ENCODE measurements at regions not wholly inside any gene's neighbourhood (a gene's known extent, or its start where the extent isn't known, plus 50 kb on each side); places are given as distances from the start of the nearest gene placed in this dataset.

DNA sequence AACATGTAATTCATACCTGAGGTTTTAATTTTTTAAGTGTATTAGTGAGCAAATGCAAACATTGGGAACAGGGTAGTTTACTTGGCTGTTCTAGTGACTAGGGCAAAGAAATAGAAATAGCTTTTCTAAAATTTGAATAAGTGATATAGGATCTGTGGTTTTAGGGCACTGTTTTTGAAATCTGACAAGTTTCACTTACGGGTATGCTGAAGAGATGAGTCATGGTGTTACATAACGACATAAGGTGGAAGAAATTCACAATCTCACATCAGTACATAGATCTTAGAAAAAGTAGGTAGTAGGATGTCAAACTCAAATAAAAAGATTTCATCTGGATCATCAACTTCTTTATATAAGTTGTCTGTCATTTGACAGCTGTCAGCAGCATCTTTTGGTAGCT is 772.3 kb downstream of the MAT2B start:
- no peak for FAIRE-seq
- dilution Hi-C loops (cut with MboI; ENCODE audit: extremely low pct_ligation_motif_present, low sequenced_read_pairs) = no loop called here
- no peaks in the 10 kb centered on the region for H4K20me1 ChIP-seq (ENCODE audit: control insufficient read depth, extremely low read depth, insufficient read depth, low read length)
- H2AFZ ChIP-seq (ENCODE audit: control insufficient read depth, low read length) = no peak overlapping the region
- no peaks in the 10 kb centered on the region for H3K79me2 ChIP-seq (ENCODE audit: control insufficient read depth, insufficient read depth, low read length)
- no peak overlapping the region for H3K4me2 ChIP-seq (ENCODE audit: control insufficient read depth, extremely low read depth, insufficient read depth, low read depth, low read length)
- H3K9me1 ChIP-seq (ENCODE audit: control insufficient read depth, extremely low read depth, insufficient read depth, low read length) = no peaks in the 10 kb centered on the region
- no peaks in the 10 kb centered on the region for H3K9me3 ChIP-seq (ENCODE audit: control insufficient read depth, low read depth, low read length)
- no peak for DNase-seq (ENCODE audit: low read depth, low spot score)
- no peaks in the 10 kb centered on the region for H3K4me1 ChIP-seq (ENCODE audit: control insufficient read depth, extremely low read depth, insufficient read depth, low read length)
- TF ChIP-seq, protein P1, sequence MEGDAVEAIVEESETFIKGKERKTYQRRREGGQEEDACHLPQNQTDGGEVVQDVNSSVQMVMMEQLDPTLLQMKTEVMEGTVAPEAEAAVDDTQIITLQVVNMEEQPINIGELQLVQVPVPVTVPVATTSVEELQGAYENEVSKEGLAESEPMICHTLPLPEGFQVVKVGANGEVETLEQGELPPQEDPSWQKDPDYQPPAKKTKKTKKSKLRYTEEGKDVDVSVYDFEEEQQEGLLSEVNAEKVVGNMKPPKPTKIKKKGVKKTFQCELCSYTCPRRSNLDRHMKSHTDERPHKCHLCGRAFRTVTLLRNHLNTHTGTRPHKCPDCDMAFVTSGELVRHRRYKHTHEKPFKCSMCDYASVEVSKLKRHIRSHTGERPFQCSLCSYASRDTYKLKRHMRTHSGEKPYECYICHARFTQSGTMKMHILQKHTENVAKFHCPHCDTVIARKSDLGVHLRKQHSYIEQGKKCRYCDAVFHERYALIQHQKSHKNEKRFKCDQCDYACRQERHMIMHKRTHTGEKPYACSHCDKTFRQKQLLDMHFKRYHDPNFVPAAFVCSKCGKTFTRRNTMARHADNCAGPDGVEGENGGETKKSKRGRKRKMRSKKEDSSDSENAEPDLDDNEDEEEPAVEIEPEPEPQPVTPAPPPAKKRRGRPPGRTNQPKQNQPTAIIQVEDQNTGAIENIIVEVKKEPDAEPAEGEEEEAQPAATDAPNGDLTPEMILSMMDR (optimal IDR thresholded peaks at IDR 0.05 in 1 of 3, IDR thresholded peaks at IDR 0.05 in 1 of 3, conservative IDR thresholded peaks at IDR 0.05 in 1 of 3; ENCODE audit: extremely low read depth in 1 of 3, insufficient read depth in 2 of 3, low read length in 3 of 3) = no peak
- no peak for TF ChIP-seq EZH2 (IDR thresholded peaks at IDR 0.05; ENCODE audit: low read length)
- H3K27me3 ChIP-seq (ENCODE audit: control insufficient read depth, extremely low read depth, insufficient read depth, low read length) = no peaks in the 10 kb centered on the region
- no peaks in the 10 kb centered on the region for H3K36me3 ChIP-seq (ENCODE audit: control insufficient read depth in 2 of 2, extremely low read depth in 1 of 2, insufficient read depth in 2 of 2, low read length in 2 of 2)
- H3K4me3 ChIP-seq (ENCODE audit: control insufficient read depth in 2 of 3, extremely low read depth in 1 of 3, insufficient read depth in 2 of 3, low read depth in 1 of 3, low read length in 3 of 3) = no peak overlapping the region
- no peak overlapping the region for H3K9ac ChIP-seq (ENCODE audit: control insufficient read depth, extremely low read depth, insufficient read depth, low read length)
- no peak overlapping the region for H3K27ac ChIP-seq (ENCODE audit: control insufficient read depth, insufficient read depth, low read length)

- Histone ChIP-seq H3K4me1 (ENCODE audit: control insufficient read depth, extremely low read depth, insufficient read depth, low read length) (no peaks in the 10 kb centered on the region), H3K27me3 (ENCODE audit: control insufficient read depth, extremely low read depth, insufficient read depth, low read length) (no peaks in the 10 kb centered on the region), H3K4me3 (ENCODE audit: control insufficient read depth in 2 of 3, extremely low read depth in 1 of 3, insufficient read depth in 2 of 3, low read depth in 1 of 3, low read length in 3 of 3) (no peak overlapping the region), H4K20me1 (ENCODE audit: control insufficient read depth, extremely low read depth, insufficient read depth, low read length) (no peaks in the 10 kb centered on the region), H2AFZ (ENCODE audit: control insufficient read depth, low read length) (no peak overlapping the region), H3K36me3 (ENCODE audit: control insufficient read depth in 2 of 2, extremely low read depth in 1 of 2, insufficient read depth in 2 of 2, low read length in 2 of 2) (no peaks in the 10 kb centered on the region), H3K27ac (ENCODE audit: control insufficient read depth, insufficient read depth, low read length) (no peak overlapping the region), H3K9ac (ENCODE audit: control insufficient read depth, extremely low read depth, insufficient read depth, low read length) (no peak overlapping the region), H3K4me2 (ENCODE audit: control insufficient read depth, extremely low read depth, insufficient read depth, low read depth, low read length) (no peak overlapping the region), H3K9me1 (ENCODE audit: control insufficient read depth, extremely low read depth, insufficient read depth, low read length) (no peaks in the 10 kb centered on the region), H3K9me3 (ENCODE audit: control insufficient read depth, low read depth, low read length) (no peaks in the 10 kb centered on the region), H3K79me2 (ENCODE audit: control insufficient read depth, insufficient read depth, low read length) (no peaks in the 10 kb centered on the region)
- FAIRE-seq (no peak), DNase-seq (ENCODE audit: low read depth, low spot score) (no peak)
- TF ChIP-seq, protein P1 (optimal IDR thresholded peaks at IDR 0.05 in 1 of 3, IDR thresholded peaks at IDR 0.05 in 1 of 3, conservative IDR thresholded peaks at IDR 0.05 in 1 of 3; ENCODE audit: extremely low read depth in 1 of 3, insufficient read depth in 2 of 3, low read length in 3 of 3) = no peak
- TF ChIP-seq EZH2 (IDR thresholded peaks at IDR 0.05; ENCODE audit: low read length) = no peak
- dilution Hi-C loops (cut with MboI; ENCODE audit: extremely low pct_ligation_motif_present, low sequenced_read_pairs) = no loop called here
Observed at GRCh38 chr5:164289526-164289925, 784.1 kb downstream of the MAT2B start.

Data from keratinocyte (primary cell).